GM21423 (cell line): ENCODE measurements at regions not wholly inside any gene's neighbourhood (a gene's known extent, or its start where the extent isn't known, plus 50 kb on each side); places are given as distances from the start of the nearest gene placed in this dataset.

Experiments used
- ATAC-seq: cut with Tn5 transposase; IDR thresholded peaks from one replicate; pipeline ENCODE4 v1.9.1; 2021; ENCODE audit warnings: mild to moderate bottlenecking, moderate library complexity; ENCODE audit not compliant: unreplicated experiment

GRCh38 chr18:76580288-76580962 lies 85.4 kb upstream of the ZNF516 start:
- no peak for ATAC-seq

- ATAC-seq, result no peak
Measured at GRCh38 chr18:76579301-76579695, 84.3 kb upstream of the ZNF516 start.

- no peak for ATAC-seq
Measured at GRCh38 chr18:76578571-76579300, 83.7 kb upstream of the ZNF516 start.

GRCh38 chr18:76573325-76574025 lies 78.4 kb upstream of the ZNF516 start:
- ATAC-seq, result no peak

GRCh38 chr18:76572518-76573247 lies 77.6 kb upstream of the ZNF516 start:
- no peak for ATAC-seq

- ATAC-seq, result no peak
Measured at GRCh38 chr18:76571689-76572088, 76.6 kb upstream of the ZNF516 start.

GRCh38 chr18:76570856-76571255 lies 75.8 kb upstream of the ZNF516 start:
- ATAC-seq, result no peak

GRCh38 chr18:76569644-76570419 lies 74.8 kb upstream of the ZNF516 start:
- no peak for ATAC-seq

GRCh38 chr18:76568731-76569130 lies 73.7 kb upstream of the ZNF516 start:
- ATAC-seq, result no peak

- no peak for ATAC-seq
Measured at GRCh38 chr18:76567835-76568445, 72.9 kb upstream of the ZNF516 start.

- ATAC-seq, result no peak
Measured at GRCh38 chr18:76566987-76567386, 71.9 kb upstream of the ZNF516 start.

- no peak for ATAC-seq
Measured at GRCh38 chr18:76565238-76566173, 70.5 kb upstream of the ZNF516 start.

GRCh38 chr18:76564655-76565237 lies 69.7 kb upstream of the ZNF516 start:
- no peak for ATAC-seq

- ATAC-seq, result no peak
Measured at GRCh38 chr18:76564117-76564516, 69.1 kb upstream of the ZNF516 start.

- ATAC-seq, result no peak
Measured at GRCh38 chr18:76562286-76563122, 67.5 kb upstream of the ZNF516 start.

- no peak for ATAC-seq
Measured at GRCh38 chr18:76558881-76559667, 64.0 kb upstream of the ZNF516 start.

GRCh38 chr18:76557026-76557575 lies 62.1 kb upstream of the ZNF516 start:
- ATAC-seq, result no peak
